Activated naive CD8-positive, alpha-beta T cell treated with anti-CD3 and anti-CD28 coated beads, Interleukin-2, amount 10 ng/mL, durations not matched to agents 7 days and 5 days (primary cell): ENCODE measurements at regions not wholly inside any gene's neighbourhood (a gene's known extent, or its start where the extent isn't known, plus 50 kb on each side); places are given as distances from the start of the nearest gene placed in this dataset.

Experiments used
- ATAC-seq: fragments of 150-1000 bp; cut with Tn5 transposase; one replicate; pipeline ENCODE4 v1.10.0; 2021; ENCODE audit warnings: low read depth, moderate library complexity
- POLR2A ChIA-PET: fragments of 350-600 bp; sonication (Branson Sonifier 250); formaldehyde crosslinking; loops from one replicate; lab custom pipeline; 2021; ENCODE audit warnings: antibody characterized with exemption; lab: Charles Lee
- DNase-seq: peaks from one replicate; pipeline ENCODE4 v3.0.0; 2021
- H3K27ac Mint-ChIP-seq: one replicate; pipeline ENCODE4 v1.8.0; 2022; ENCODE audit warnings: mild to moderate bottlenecking, mixed read lengths
- H3K27me3 Mint-ChIP-seq: one replicate; pipeline ENCODE4 v1.8.0; 2022; ENCODE audit warnings: mild to moderate bottlenecking, moderate library complexity, mixed read lengths
- H3K36me3 Mint-ChIP-seq: one replicate; pipeline ENCODE4 v1.8.0; 2021; ENCODE audit warnings: mild to moderate bottlenecking, mixed read lengths
- H3K4me1 Mint-ChIP-seq: one replicate; pipeline ENCODE4 v1.8.0; 2021; ENCODE audit warnings: mixed read lengths
- H3K4me3 Mint-ChIP-seq: one replicate; pipeline ENCODE4 v1.8.0; 2022; ENCODE audit warnings: mild to moderate bottlenecking, moderate library complexity, mixed read lengths
- H3K9me3 Mint-ChIP-seq: one replicate; pipeline ENCODE4 v1.8.0; 2021; ENCODE audit warnings: mixed read lengths

- Mint-ChIP-seq H3K4me3 (no peak overlapping the region), H3K4me1 (no peaks in the 10 kb centered on the region), H3K9me3 (no peaks in the 10 kb centered on the region), H3K36me3 (no peaks in the 10 kb centered on the region), H3K27me3 (peaks cover 3% of the 10 kb centered on the region), H3K27ac (no peak overlapping the region)
- DNase-seq: no peak
- ATAC-seq: no peak
- POLR2A ChIA-PET: interaction anchor here (0.7 kb wide), 1 partner anchor 1094 kb away, joined by 3 read pairs; no protein-coding TSS in a partner anchor
Observed at GRCh38 chr10:129342385-129342784, 124.7 kb upstream of the MGMT start.

GRCh38 chr10:129343141-129343540 lies 123.9 kb upstream of the MGMT start:
- ATAC-seq (no peak), DNase-seq (no peak)
- Mint-ChIP-seq H3K36me3 (no peaks in the 10 kb centered on the region), H3K4me1 (no peaks in the 10 kb centered on the region), H3K27me3 (peaks cover 2% of the 10 kb centered on the region), H3K27ac (no peak overlapping the region), H3K9me3 (no peaks in the 10 kb centered on the region), H3K4me3 (no peak overlapping the region)
- POLR2A ChIA-PET: no interaction called here

GRCh38 chr10:129344103-129344502 lies 122.9 kb upstream of the MGMT start:
- no peaks in the 10 kb centered on the region for H3K9me3 Mint-ChIP-seq
- ATAC-seq: no peak
- peaks cover 2% of the 10 kb centered on the region for H3K27me3 Mint-ChIP-seq
- POLR2A ChIA-PET: no interaction called here
- H3K4me3 Mint-ChIP-seq: no peak overlapping the region
- DNase-seq: no peak
- H3K4me1 Mint-ChIP-seq: no peaks in the 10 kb centered on the region
- no peaks in the 10 kb centered on the region for H3K36me3 Mint-ChIP-seq
- H3K27ac Mint-ChIP-seq: no peak overlapping the region

GRCh38 chr10:129344731-129345355 lies 122.2 kb upstream of the MGMT start:
- Mint-ChIP-seq H3K36me3 (no peaks in the 10 kb centered on the region), H3K27ac (no peak overlapping the region), H3K4me3 (no peak overlapping the region), H3K9me3 (no peaks in the 10 kb centered on the region), H3K27me3 (peaks cover 2% of the 10 kb centered on the region), H3K4me1 (no peaks in the 10 kb centered on the region)
- DNase-seq (no peak), ATAC-seq (no peak)
- POLR2A ChIA-PET: no interaction called here

- peaks cover 2% of the 10 kb centered on the region for H3K27me3 Mint-ChIP-seq
- no peak for ATAC-seq
- no peak overlapping the region for H3K27ac Mint-ChIP-seq
- H3K9me3 Mint-ChIP-seq: no peaks in the 10 kb centered on the region
- DNase-seq: no peak
- POLR2A ChIA-PET: no interaction called here
- no peaks in the 10 kb centered on the region for H3K36me3 Mint-ChIP-seq
- no peak overlapping the region for H3K4me3 Mint-ChIP-seq
- H3K4me1 Mint-ChIP-seq: no peaks in the 10 kb centered on the region
Observed at GRCh38 chr10:129345763-129346162, 121.3 kb upstream of the MGMT start.

- Mint-ChIP-seq H3K4me1 (no peaks in the 10 kb centered on the region), H3K36me3 (no peaks in the 10 kb centered on the region), H3K27ac (no peak overlapping the region), H3K4me3 (no peak overlapping the region), H3K9me3 (no peaks in the 10 kb centered on the region), H3K27me3 (no peaks in the 10 kb centered on the region)
- DNase-seq (no peak), ATAC-seq (no peak)
- POLR2A ChIA-PET: no interaction called here
Observed at GRCh38 chr10:129350690-129351089, 116.4 kb upstream of the MGMT start.

- no peak for ATAC-seq
- Mint-ChIP-seq H3K36me3 (no peaks in the 10 kb centered on the region), H3K9me3 (peaks cover 1% of the 10 kb centered on the region), H3K27me3 (no peaks in the 10 kb centered on the region), H3K27ac (no peak overlapping the region), H3K4me3 (no peak overlapping the region), H3K4me1 (no peaks in the 10 kb centered on the region)
- DNase-seq: no peak
- POLR2A ChIA-PET: no interaction called here
Observed at GRCh38 chr10:129353101-129353500, 113.9 kb upstream of the MGMT start.

- DNase-seq (no peak), ATAC-seq (no peak)
- no peak overlapping the region for H3K27ac Mint-ChIP-seq
- no peak overlapping the region for H3K4me3 Mint-ChIP-seq
- H3K27me3 Mint-ChIP-seq: no peaks in the 10 kb centered on the region
- H3K36me3 Mint-ChIP-seq: no peaks in the 10 kb centered on the region
- POLR2A ChIA-PET: no interaction called here
- peaks cover 1% of the 10 kb centered on the region for H3K9me3 Mint-ChIP-seq
- H3K4me1 Mint-ChIP-seq: no peaks in the 10 kb centered on the region
Observed at GRCh38 chr10:129360046-129360445, 107.0 kb upstream of the MGMT start.

GRCh38 chr10:129361676-129362376 lies 105.2 kb upstream of the MGMT start:
- ATAC-seq (no peak), DNase-seq (no peak)
- no peaks in the 10 kb centered on the region for H3K9me3 Mint-ChIP-seq
- no peaks in the 10 kb centered on the region for H3K27me3 Mint-ChIP-seq
- H3K36me3 Mint-ChIP-seq: no peaks in the 10 kb centered on the region
- POLR2A ChIA-PET: no interaction called here
- no peak overlapping the region for H3K4me3 Mint-ChIP-seq
- no peak overlapping the region for H3K27ac Mint-ChIP-seq
- no peaks in the 10 kb centered on the region for H3K4me1 Mint-ChIP-seq

- no peak for DNase-seq
- no peak for ATAC-seq
- H3K4me1 Mint-ChIP-seq: no peaks in the 10 kb centered on the region
- peaks cover 2% of the 10 kb centered on the region for H3K27me3 Mint-ChIP-seq
- no peak overlapping the region for H3K4me3 Mint-ChIP-seq
- no peak overlapping the region for H3K27ac Mint-ChIP-seq
- H3K9me3 Mint-ChIP-seq: no peaks in the 10 kb centered on the region
- no peaks in the 10 kb centered on the region for H3K36me3 Mint-ChIP-seq
- POLR2A ChIA-PET: no interaction called here
Observed at GRCh38 chr10:129364949-129365348, 102.1 kb upstream of the MGMT start.

GRCh38 chr10:129365767-129366402 lies 101.2 kb upstream of the MGMT start:
- H3K9me3 Mint-ChIP-seq: no peaks in the 10 kb centered on the region
- no peak for ATAC-seq
- H3K36me3 Mint-ChIP-seq: no peaks in the 10 kb centered on the region
- H3K4me3 Mint-ChIP-seq: no peak overlapping the region
- H3K27ac Mint-ChIP-seq: no peak overlapping the region
- peaks cover 8% of the 10 kb centered on the region for H3K27me3 Mint-ChIP-seq
- POLR2A ChIA-PET: interaction anchor here (0.6 kb wide), 1 partner anchor 1292 kb away, joined by 4 read pairs; no protein-coding TSS in a partner anchor
- no peaks in the 10 kb centered on the region for H3K4me1 Mint-ChIP-seq
- DNase-seq: no peak

- DNase-seq (no peak), ATAC-seq (no peak)
- Mint-ChIP-seq H3K4me1 (no peaks in the 10 kb centered on the region), H3K27me3 (peaks cover 13% of the 10 kb centered on the region), H3K27ac (no peak overlapping the region), H3K4me3 (no peak overlapping the region), H3K36me3 (no peaks in the 10 kb centered on the region), H3K9me3 (no peaks in the 10 kb centered on the region)
- POLR2A ChIA-PET: interaction anchor here (0.6 kb wide), 1 partner anchor 1292 kb away, joined by 4 read pairs; no protein-coding TSS in a partner anchor
Observed at GRCh38 chr10:129366450-129366849, 100.6 kb upstream of the MGMT start.

GRCh38 chr10:129369566-129369965 lies 97.5 kb upstream of the MGMT start:
- H3K36me3 Mint-ChIP-seq: no peaks in the 10 kb centered on the region
- H3K27me3 Mint-ChIP-seq: peaks cover 33% of the 10 kb centered on the region
- DNase-seq: no peak
- no peak for ATAC-seq
- POLR2A ChIA-PET: no interaction called here
- H3K27ac Mint-ChIP-seq: no peak overlapping the region
- no peak overlapping the region for H3K4me3 Mint-ChIP-seq
- no peaks in the 10 kb centered on the region for H3K4me1 Mint-ChIP-seq
- no peaks in the 10 kb centered on the region for H3K9me3 Mint-ChIP-seq

GRCh38 chr10:129371541-129371940 lies 95.5 kb upstream of the MGMT start:
- no peaks in the 10 kb centered on the region for H3K4me1 Mint-ChIP-seq
- no peak for DNase-seq
- no peaks in the 10 kb centered on the region for H3K36me3 Mint-ChIP-seq
- no peak overlapping the region for H3K4me3 Mint-ChIP-seq
- H3K27ac Mint-ChIP-seq: no peak overlapping the region
- H3K27me3 Mint-ChIP-seq: peaks cover 33% of the 10 kb centered on the region
- POLR2A ChIA-PET: no interaction called here
- H3K9me3 Mint-ChIP-seq: no peaks in the 10 kb centered on the region
- no peak for ATAC-seq
